HL-60 (cell line): ENCODE measurements at regions not wholly inside any gene's neighbourhood (a gene's known extent, or its start where the extent isn't known, plus 50 kb on each side); places are given as distances from the start of the nearest gene placed in this dataset.

Source experiments
- CTCF ChIP-seq: IDR thresholded peaks from one replicate; pipeline ENCODE4 v1.5.1; 2011; ENCODE audit warnings: low read length, control low read depth, inconsistent platforms; ENCODE audit not compliant: insufficient read depth
- GABPA ChIP-seq: IDR thresholded peaks from 2 replicates; pipeline ENCODE4 v1.6.1; 2012; ENCODE audit warnings: low read depth
- POLR2AphosphoS5 ChIP-seq: IDR thresholded peaks from 2 replicates; pipeline ENCODE4 v1.6.1; 2012; ENCODE audit warnings: low read depth
- REST ChIP-seq: IDR thresholded peaks from 2 replicates; pipeline ENCODE4 v1.6.1; 2012; ENCODE audit warnings: low read depth; ENCODE audit not compliant: insufficient replicate concordance

- TF ChIP-seq CTCF (no peak), POLR2AphosphoS5 (no peak), REST (no peak), GABPA (no peak)
Observed at GRCh38 chr2:11980809-11981208, 234.4 kb downstream of the LPIN1 start.
